HAP-1 (cell line): ENCODE measurements at regions not wholly inside any gene's neighbourhood (a gene's known extent, or its start where the extent isn't known, plus 50 kb on each side); places are given as distances from the start of the nearest gene placed in this dataset.

Source experiments
- DNase-seq, 2 experiments: peaks; one replicate each; pipeline ENCODE4 v3.0.0-alpha.2; 2016 to 2020; ENCODE audit warnings: low spot score in 2 of 2
- H3K27me3 ChIP-seq: fragments of 250-450 bp; sonication (Bioruptor Pico); 2 replicates; pipeline ENCODE4 v1.5.1; 2020; ENCODE audit warnings: low read depth, mild to moderate bottlenecking, moderate library complexity
- H3K36me3 ChIP-seq: fragments of 250-450 bp; sonication (Bioruptor Pico); replicated peaks from 2 replicates; pipeline ENCODE4 v1.5.1; 2020; ENCODE audit warnings: mild to moderate bottlenecking
- H3K4me1 ChIP-seq: fragments of 250-450 bp; sonication (Bioruptor Pico); 2 replicates; pipeline ENCODE4 v1.5.1; 2020; ENCODE audit warnings: mild to moderate bottlenecking
- H3K4me3 ChIP-seq: fragments of 250-450 bp; sonication (Bioruptor Pico); 2 replicates; pipeline ENCODE4 v1.5.1; 2020; ENCODE audit warnings: mild to moderate bottlenecking, moderate library complexity
- H3K9me3 ChIP-seq: fragments of 250-450 bp; sonication (Bioruptor Pico); 2 replicates; pipeline ENCODE4 v1.5.1; 2020; ENCODE audit warnings: mild to moderate bottlenecking, moderate library complexity
- in situ Hi-C: fragments of 300-500 bp; cut with MboI; formaldehyde crosslinking; loops from 3 replicates; pipeline ENCODE4 v1.14.3; 2020; ENCODE audit warnings: low sequenced_read_pairs, inconsistent platforms, mixed read lengths

DNA sequence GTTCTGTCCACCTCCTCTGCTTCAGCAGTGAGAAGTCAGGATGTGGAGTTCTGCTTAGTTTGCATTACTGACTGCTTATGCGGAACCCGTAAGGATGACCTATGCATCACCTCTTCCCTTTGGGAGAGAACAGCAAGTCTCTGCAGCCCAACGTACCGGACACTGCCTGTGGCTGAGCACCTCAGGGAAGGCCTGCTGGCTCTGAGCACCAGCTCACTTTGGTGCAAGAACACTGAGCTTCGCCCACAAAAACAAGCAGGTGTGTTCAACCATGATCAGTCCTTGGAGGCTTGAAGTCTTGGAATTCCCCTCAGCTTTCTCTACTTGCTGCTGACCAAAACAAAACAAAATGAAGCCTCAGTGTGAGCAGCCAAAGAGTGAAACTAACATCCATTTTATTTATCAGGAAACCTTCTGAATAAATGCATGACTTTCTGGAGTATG lies 52.7 kb upstream of the NCK2 start:
- in situ Hi-C loops = no loop called here
- Histone ChIP-seq H3K4me1 (no peaks in the 10 kb centered on the region), H3K27me3 (no peaks in the 10 kb centered on the region), H3K36me3 (no peaks in the 10 kb centered on the region), H3K4me3 (no peak overlapping the region), H3K9me3 (no peaks in the 10 kb centered on the region)
- no peak for DNase-seq

GRCh38 chr2:105690566-105690965 lies 54.1 kb upstream of the NCK2 start:
- Histone ChIP-seq H3K36me3 (no peaks in the 10 kb centered on the region), H3K4me1 (no peaks in the 10 kb centered on the region), H3K4me3 (no peak overlapping the region), H3K9me3 (no peaks in the 10 kb centered on the region), H3K27me3 (no peaks in the 10 kb centered on the region)
- in situ Hi-C loops = no loop called here
- no peak for DNase-seq

GRCh38 chr2:105689484-105689883 lies 55.2 kb upstream of the NCK2 start:
- Histone ChIP-seq H3K27me3 (no peaks in the 10 kb centered on the region), H3K4me3 (no peak overlapping the region), H3K36me3 (no peaks in the 10 kb centered on the region), H3K4me1 (no peaks in the 10 kb centered on the region), H3K9me3 (no peaks in the 10 kb centered on the region)
- in situ Hi-C loops = no loop called here
- no peak for DNase-seq

GRCh38 chr2:105688946-105689345 lies 55.8 kb upstream of the NCK2 start:
- Histone ChIP-seq H3K4me3 (no peak overlapping the region), H3K27me3 (no peaks in the 10 kb centered on the region), H3K9me3 (no peaks in the 10 kb centered on the region), H3K4me1 (no peaks in the 10 kb centered on the region), H3K36me3 (no peaks in the 10 kb centered on the region)
- in situ Hi-C loops = no loop called here
- no peak for DNase-seq

- H3K4me3 ChIP-seq = no peak overlapping the region
- in situ Hi-C loops = no loop called here
- no peaks in the 10 kb centered on the region for H3K9me3 ChIP-seq
- DNase-seq = no peak
- no peaks in the 10 kb centered on the region for H3K27me3 ChIP-seq
- no peaks in the 10 kb centered on the region for H3K36me3 ChIP-seq
- H3K4me1 ChIP-seq = no peaks in the 10 kb centered on the region
These were observed 58.1 kb upstream of the NCK2 start for GRCh38 chr2:105686588-105686987.

DNA sequence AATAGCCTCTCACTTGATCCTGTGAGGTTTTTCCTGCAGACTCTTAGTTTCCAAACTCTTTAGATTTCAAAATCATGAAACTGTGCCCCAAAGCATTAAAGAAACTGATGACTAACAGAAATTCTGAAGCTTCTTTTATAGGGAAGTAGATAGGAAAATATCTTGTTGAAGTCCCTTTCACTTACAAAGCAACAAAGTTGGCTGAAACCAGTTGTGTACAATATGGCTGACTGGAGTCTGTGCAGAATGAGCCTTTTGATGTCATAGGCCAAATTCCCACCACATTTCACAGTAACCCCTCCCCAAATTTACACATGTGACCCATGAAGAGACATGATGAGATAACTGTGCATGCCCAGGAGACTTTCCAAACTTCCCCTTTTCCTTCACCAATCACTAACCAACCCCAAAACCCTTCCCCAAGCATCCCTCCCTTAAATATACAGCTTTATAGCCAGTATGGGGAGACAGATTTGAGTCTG lies 61.7 kb upstream of the NCK2 start:
- no peaks in the 10 kb centered on the region for H3K36me3 ChIP-seq
- no peak for DNase-seq
- H3K4me3 ChIP-seq = no peak overlapping the region
- in situ Hi-C loops = no loop called here
- H3K27me3 ChIP-seq = no peaks in the 10 kb centered on the region
- H3K4me1 ChIP-seq = no peaks in the 10 kb centered on the region
- no peaks in the 10 kb centered on the region for H3K9me3 ChIP-seq

DNA sequence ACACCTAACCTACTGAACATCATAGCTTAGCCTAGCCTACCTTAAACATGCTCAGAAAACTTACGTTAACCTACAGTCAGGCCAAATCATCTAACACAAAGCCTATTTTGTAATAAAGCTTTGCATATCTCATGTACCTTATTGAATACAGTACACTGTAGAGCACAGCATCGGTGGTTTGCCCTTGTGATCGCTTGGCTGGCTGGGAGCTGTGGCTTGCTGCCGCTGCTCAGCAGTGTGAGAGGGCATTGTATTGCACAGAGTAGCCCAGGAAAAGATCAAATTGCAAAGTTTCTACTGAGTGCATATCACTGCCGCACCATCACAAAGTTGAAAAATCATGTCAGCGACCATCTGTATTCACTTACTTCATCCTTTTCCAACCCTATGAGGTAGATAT lies 62.3 kb upstream of the NCK2 start:
- no peaks in the 10 kb centered on the region for H3K27me3 ChIP-seq
- DNase-seq = no peak
- in situ Hi-C loops = no loop called here
- no peaks in the 10 kb centered on the region for H3K9me3 ChIP-seq
- no peaks in the 10 kb centered on the region for H3K4me1 ChIP-seq
- H3K36me3 ChIP-seq = no peaks in the 10 kb centered on the region
- no peak overlapping the region for H3K4me3 ChIP-seq

GRCh38 chr2:105681927-105682326 lies 62.8 kb upstream of the NCK2 start:
- Histone ChIP-seq H3K36me3 (no peaks in the 10 kb centered on the region), H3K4me3 (no peak overlapping the region), H3K4me1 (no peaks in the 10 kb centered on the region), H3K27me3 (no peaks in the 10 kb centered on the region), H3K9me3 (no peaks in the 10 kb centered on the region)
- in situ Hi-C loops = no loop called here
- DNase-seq = no peak

GRCh38 chr2:105680357-105680756 lies 64.4 kb upstream of the NCK2 start:
- no peaks in the 10 kb centered on the region for H3K9me3 ChIP-seq
- H3K27me3 ChIP-seq = no peaks in the 10 kb centered on the region
- no peak overlapping the region for H3K4me3 ChIP-seq
- no peaks in the 10 kb centered on the region for H3K36me3 ChIP-seq
- in situ Hi-C loops = no loop called here
- H3K4me1 ChIP-seq = no peaks in the 10 kb centered on the region
- DNase-seq = no peak

GRCh38 chr2:105678346-105678745 lies 66.4 kb upstream of the NCK2 start:
- in situ Hi-C loops = no loop called here
- no peaks in the 10 kb centered on the region for H3K27me3 ChIP-seq

GRCh38 chr2:105677901-105678300 lies 66.8 kb upstream of the NCK2 start:
- no peaks in the 10 kb centered on the region for H3K9me3 ChIP-seq
- H3K36me3 ChIP-seq = no peaks in the 10 kb centered on the region
- H3K4me3 ChIP-seq = no peak overlapping the region
- no peaks in the 10 kb centered on the region for H3K4me1 ChIP-seq
- no peak for DNase-seq
- no peaks in the 10 kb centered on the region for H3K27me3 ChIP-seq
- in situ Hi-C loops = no loop called here

More at GRCh38 chr2:105678346-105678745, 66.4 kb upstream of the NCK2 start:
- H3K9me3 ChIP-seq = no peaks in the 10 kb centered on the region
- no peaks in the 10 kb centered on the region for H3K36me3 ChIP-seq
- H3K4me1 ChIP-seq = no peaks in the 10 kb centered on the region
- DNase-seq = no peak
- no peak overlapping the region for H3K4me3 ChIP-seq

- no peaks in the 10 kb centered on the region for H3K27me3 ChIP-seq
- no peaks in the 10 kb centered on the region for H3K36me3 ChIP-seq
- H3K4me1 ChIP-seq = no peaks in the 10 kb centered on the region
- H3K4me3 ChIP-seq = no peak overlapping the region
- no peak for DNase-seq
- in situ Hi-C loops = no loop called here
- no peaks in the 10 kb centered on the region for H3K9me3 ChIP-seq
These were observed 68.9 kb upstream of the NCK2 start for GRCh38 chr2:105675841-105676240.

- no peaks in the 10 kb centered on the region for H3K27me3 ChIP-seq
- no peaks in the 10 kb centered on the region for H3K4me1 ChIP-seq
- in situ Hi-C loops = no loop called here
These were observed 69.7 kb upstream of the NCK2 start for GRCh38 chr2:105674859-105675541.

GRCh38 chr2:105674401-105674800 lies 70.3 kb upstream of the NCK2 start:
- Histone ChIP-seq H3K4me1 (no peaks in the 10 kb centered on the region), H3K4me3 (no peak overlapping the region), H3K36me3 (no peaks in the 10 kb centered on the region), H3K9me3 (no peaks in the 10 kb centered on the region), H3K27me3 (no peaks in the 10 kb centered on the region)
- in situ Hi-C loops = no loop called here
- no peak for DNase-seq

More at GRCh38 chr2:105674859-105675541, 69.7 kb upstream of the NCK2 start:
- Histone ChIP-seq H3K36me3 (no peaks in the 10 kb centered on the region), H3K4me3 (no peak overlapping the region), H3K9me3 (no peaks in the 10 kb centered on the region)
- DNase-seq = no peak

- no peak overlapping the region for H3K4me3 ChIP-seq
- DNase-seq = no peak
- no peaks in the 10 kb centered on the region for H3K9me3 ChIP-seq
- in situ Hi-C loops = no loop called here
- H3K36me3 ChIP-seq = no peaks in the 10 kb centered on the region
- no peaks in the 10 kb centered on the region for H3K27me3 ChIP-seq
- H3K4me1 ChIP-seq = no peaks in the 10 kb centered on the region
These were observed 73.6 kb upstream of the NCK2 start for GRCh38 chr2:105671156-105671555.
